ENCODE measurements at regions not wholly inside any gene's neighbourhood (a gene's known extent, or its start where the extent isn't known, plus 50 kb on each side); places are given as distances from the start of the nearest gene placed in this dataset.
"Not testable (repeated sequence)": the region's sequence is repeated elsewhere in the genome, so short reads cannot be mapped to it uniquely, and the experiment has no call there.

GRCh38 chr2:180692322-180692721, 288.1 kb upstream of the UBE2E3 start:
- TF ChIP-seq, protein P1, sequence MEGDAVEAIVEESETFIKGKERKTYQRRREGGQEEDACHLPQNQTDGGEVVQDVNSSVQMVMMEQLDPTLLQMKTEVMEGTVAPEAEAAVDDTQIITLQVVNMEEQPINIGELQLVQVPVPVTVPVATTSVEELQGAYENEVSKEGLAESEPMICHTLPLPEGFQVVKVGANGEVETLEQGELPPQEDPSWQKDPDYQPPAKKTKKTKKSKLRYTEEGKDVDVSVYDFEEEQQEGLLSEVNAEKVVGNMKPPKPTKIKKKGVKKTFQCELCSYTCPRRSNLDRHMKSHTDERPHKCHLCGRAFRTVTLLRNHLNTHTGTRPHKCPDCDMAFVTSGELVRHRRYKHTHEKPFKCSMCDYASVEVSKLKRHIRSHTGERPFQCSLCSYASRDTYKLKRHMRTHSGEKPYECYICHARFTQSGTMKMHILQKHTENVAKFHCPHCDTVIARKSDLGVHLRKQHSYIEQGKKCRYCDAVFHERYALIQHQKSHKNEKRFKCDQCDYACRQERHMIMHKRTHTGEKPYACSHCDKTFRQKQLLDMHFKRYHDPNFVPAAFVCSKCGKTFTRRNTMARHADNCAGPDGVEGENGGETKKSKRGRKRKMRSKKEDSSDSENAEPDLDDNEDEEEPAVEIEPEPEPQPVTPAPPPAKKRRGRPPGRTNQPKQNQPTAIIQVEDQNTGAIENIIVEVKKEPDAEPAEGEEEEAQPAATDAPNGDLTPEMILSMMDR (IDR thresholded peaks at IDR 0.05 in 2 of 3, conservative IDR thresholded peaks at IDR 0.05 in 1 of 3; ENCODE audit: borderline replicate concordance in 1 of 3, insufficient read depth in 1 of 3, low read depth in 2 of 3, low read length in 2 of 3): no peak
- TF ChIP-seq, protein P2, sequence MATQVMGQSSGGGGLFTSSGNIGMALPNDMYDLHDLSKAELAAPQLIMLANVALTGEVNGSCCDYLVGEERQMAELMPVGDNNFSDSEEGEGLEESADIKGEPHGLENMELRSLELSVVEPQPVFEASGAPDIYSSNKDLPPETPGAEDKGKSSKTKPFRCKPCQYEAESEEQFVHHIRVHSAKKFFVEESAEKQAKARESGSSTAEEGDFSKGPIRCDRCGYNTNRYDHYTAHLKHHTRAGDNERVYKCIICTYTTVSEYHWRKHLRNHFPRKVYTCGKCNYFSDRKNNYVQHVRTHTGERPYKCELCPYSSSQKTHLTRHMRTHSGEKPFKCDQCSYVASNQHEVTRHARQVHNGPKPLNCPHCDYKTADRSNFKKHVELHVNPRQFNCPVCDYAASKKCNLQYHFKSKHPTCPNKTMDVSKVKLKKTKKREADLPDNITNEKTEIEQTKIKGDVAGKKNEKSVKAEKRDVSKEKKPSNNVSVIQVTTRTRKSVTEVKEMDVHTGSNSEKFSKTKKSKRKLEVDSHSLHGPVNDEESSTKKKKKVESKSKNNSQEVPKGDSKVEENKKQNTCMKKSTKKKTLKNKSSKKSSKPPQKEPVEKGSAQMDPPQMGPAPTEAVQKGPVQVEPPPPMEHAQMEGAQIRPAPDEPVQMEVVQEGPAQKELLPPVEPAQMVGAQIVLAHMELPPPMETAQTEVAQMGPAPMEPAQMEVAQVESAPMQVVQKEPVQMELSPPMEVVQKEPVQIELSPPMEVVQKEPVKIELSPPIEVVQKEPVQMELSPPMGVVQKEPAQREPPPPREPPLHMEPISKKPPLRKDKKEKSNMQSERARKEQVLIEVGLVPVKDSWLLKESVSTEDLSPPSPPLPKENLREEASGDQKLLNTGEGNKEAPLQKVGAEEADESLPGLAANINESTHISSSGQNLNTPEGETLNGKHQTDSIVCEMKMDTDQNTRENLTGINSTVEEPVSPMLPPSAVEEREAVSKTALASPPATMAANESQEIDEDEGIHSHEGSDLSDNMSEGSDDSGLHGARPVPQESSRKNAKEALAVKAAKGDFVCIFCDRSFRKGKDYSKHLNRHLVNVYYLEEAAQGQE (IDR thresholded peaks at IDR 0.05; ENCODE audit: low read depth): no peak
- TF ChIP-seq, protein P3, sequence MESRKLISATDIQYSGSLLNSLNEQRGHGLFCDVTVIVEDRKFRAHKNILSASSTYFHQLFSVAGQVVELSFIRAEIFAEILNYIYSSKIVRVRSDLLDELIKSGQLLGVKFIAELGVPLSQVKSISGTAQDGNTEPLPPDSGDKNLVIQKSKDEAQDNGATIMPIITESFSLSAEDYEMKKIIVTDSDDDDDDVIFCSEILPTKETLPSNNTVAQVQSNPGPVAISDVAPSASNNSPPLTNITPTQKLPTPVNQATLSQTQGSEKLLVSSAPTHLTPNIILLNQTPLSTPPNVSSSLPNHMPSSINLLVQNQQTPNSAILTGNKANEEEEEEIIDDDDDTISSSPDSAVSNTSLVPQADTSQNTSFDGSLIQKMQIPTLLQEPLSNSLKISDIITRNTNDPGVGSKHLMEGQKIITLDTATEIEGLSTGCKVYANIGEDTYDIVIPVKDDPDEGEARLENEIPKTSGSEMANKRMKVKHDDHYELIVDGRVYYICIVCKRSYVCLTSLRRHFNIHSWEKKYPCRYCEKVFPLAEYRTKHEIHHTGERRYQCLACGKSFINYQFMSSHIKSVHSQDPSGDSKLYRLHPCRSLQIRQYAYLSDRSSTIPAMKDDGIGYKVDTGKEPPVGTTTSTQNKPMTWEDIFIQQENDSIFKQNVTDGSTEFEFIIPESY (IDR thresholded peaks at IDR 0.05; ENCODE audit: extremely low read depth, insufficient replicate concordance, low read length): no peak
- Histone ChIP-seq H3K4me2 (ENCODE audit: low read length) (no peak overlapping the region), H3K79me2 (ENCODE audit: insufficient read depth, low read length) (no peaks in the 10 kb centered on the region), H3K27ac (ENCODE audit: low read depth, low read length) (no peak overlapping the region), H3K9me2 (ENCODE audit: insufficient read depth) (no peaks in the 10 kb centered on the region), H3K4me1 (ENCODE audit: control insufficient read depth in 1 of 2, insufficient read depth in 2 of 2, low read length in 2 of 2) (no peaks in the 10 kb centered on the region), H4K20me1 (ENCODE audit: insufficient read depth) (no peaks in the 10 kb centered on the region), H3K27me3 (ENCODE audit: insufficient read depth, low read length) (no peaks in the 10 kb centered on the region), H2AFZ (ENCODE audit: low read depth, low read length, poor library complexity, severe bottlenecking) (no peak overlapping the region), H3K9me3 (ENCODE audit: control insufficient read depth in 1 of 2, insufficient read depth in 1 of 2, low read depth in 1 of 2, low read length in 2 of 2) (no peaks in the 10 kb centered on the region), H3K4me3 (replicated peaks in 1 of 2; ENCODE audit: low read depth in 1 of 2, low read length in 2 of 2) (no peak overlapping the region), H3K36me3 (ENCODE audit: control insufficient read depth in 1 of 2, insufficient read depth in 2 of 2, low read length in 2 of 2) (no peaks in the 10 kb centered on the region), H3K9ac (ENCODE audit: low read length) (no peak overlapping the region)
- CTCF ChIA-PET: no interaction called here
- DNase-seq (ENCODE audit: low read depth, low spot score): no peak
- RAD21 ChIA-PET (ENCODE audit: low non-redundant PET in 1 of 2, low total read pairs in 2 of 2, uncharacterized antibody in 2 of 2, unreplicated experiment in 2 of 2): no interaction called here
- BruUV-seq (replicated peaks): no TSS peak
- ATAC-seq: no peak
- POLR2A ChIA-PET: no interaction called here
- intact Hi-C loops (cut with micrococcal nuclease): no loop called here

GRCh38 chr2:180691855-180692223, 288.6 kb upstream of the UBE2E3 start:
- H3K9me3 ChIP-seq (ENCODE audit: control insufficient read depth in 1 of 2, insufficient read depth in 1 of 2, low read depth in 1 of 2, low read length in 2 of 2); intact Hi-C loops (cut with micrococcal nuclease); POLR2A ChIA-PET; H3K4me2 ChIP-seq (ENCODE audit: low read length); H3K36me3 ChIP-seq (ENCODE audit: control insufficient read depth in 1 of 2, insufficient read depth in 2 of 2, low read length in 2 of 2); H3K9ac ChIP-seq (ENCODE audit: low read length); CTCF ChIA-PET; DNase-seq (ENCODE audit: low read depth, low spot score); BruUV-seq (replicated peaks); H3K4me3 ChIP-seq (replicated peaks in 1 of 2; ENCODE audit: low read depth in 1 of 2, low read length in 2 of 2); H3K4me1 ChIP-seq (ENCODE audit: control insufficient read depth in 1 of 2, insufficient read depth in 2 of 2, low read length in 2 of 2); H3K9me2 ChIP-seq (ENCODE audit: insufficient read depth); RAD21 ChIA-PET (ENCODE audit: low non-redundant PET in 1 of 2, low total read pairs in 2 of 2, uncharacterized antibody in 2 of 2, unreplicated experiment in 2 of 2); H4K20me1 ChIP-seq (ENCODE audit: insufficient read depth); H3K27ac ChIP-seq (ENCODE audit: low read depth, low read length); ATAC-seq; H2AFZ ChIP-seq (ENCODE audit: low read depth, low read length, poor library complexity, severe bottlenecking); H3K79me2 ChIP-seq (ENCODE audit: insufficient read depth, low read length); H3K27me3 ChIP-seq (ENCODE audit: insufficient read depth, low read length): not testable (repeated sequence)

GRCh38 chr2:180691186-180691854, 289.1 kb upstream of the UBE2E3 start:
- intact Hi-C loops (cut with micrococcal nuclease); H3K9me2 ChIP-seq (ENCODE audit: insufficient read depth); H4K20me1 ChIP-seq (ENCODE audit: insufficient read depth); H3K9me3 ChIP-seq (ENCODE audit: control insufficient read depth in 1 of 2, insufficient read depth in 1 of 2, low read depth in 1 of 2, low read length in 2 of 2); H3K79me2 ChIP-seq (ENCODE audit: insufficient read depth, low read length); RAD21 ChIA-PET (ENCODE audit: low non-redundant PET in 1 of 2, low total read pairs in 2 of 2, uncharacterized antibody in 2 of 2, unreplicated experiment in 2 of 2); CTCF ChIA-PET; H3K4me1 ChIP-seq (ENCODE audit: control insufficient read depth in 1 of 2, insufficient read depth in 2 of 2, low read length in 2 of 2); H3K4me2 ChIP-seq (ENCODE audit: low read length); H3K27ac ChIP-seq (ENCODE audit: low read depth, low read length); POLR2A ChIA-PET; H3K4me3 ChIP-seq (replicated peaks in 1 of 2; ENCODE audit: low read depth in 1 of 2, low read length in 2 of 2); H2AFZ ChIP-seq (ENCODE audit: low read depth, low read length, poor library complexity, severe bottlenecking); H3K9ac ChIP-seq (ENCODE audit: low read length); H3K27me3 ChIP-seq (ENCODE audit: insufficient read depth, low read length); BruUV-seq (replicated peaks); H3K36me3 ChIP-seq (ENCODE audit: control insufficient read depth in 1 of 2, insufficient read depth in 2 of 2, low read length in 2 of 2); ATAC-seq; DNase-seq (ENCODE audit: low read depth, low spot score): not testable (repeated sequence)
